ENCODE measurements at regions not wholly inside any gene's neighbourhood (a gene's known extent, or its start where the extent isn't known, plus 50 kb on each side); places are given as distances from the start of the nearest gene placed in this dataset.
A peak's percentile ranks its signal among the peaks of the same experiment; 100 is the strongest.

- Mint-ChIP-seq H3K4me1 (ENCODE audit: low read depth) (no peaks in the 10 kb centered on the region), H3K27ac (no peak overlapping the region), H3K36me3 (no peaks in the 10 kb centered on the region), H3K27me3 (no peaks in the 10 kb centered on the region), H3K9me3 (ENCODE audit: low read depth) (no peaks in the 10 kb centered on the region), H3K4me3 (no peak overlapping the region)
These were observed 367.9 kb downstream of the FAM133A start for GRCh38 chrX:94041881-94042280.

DNA sequence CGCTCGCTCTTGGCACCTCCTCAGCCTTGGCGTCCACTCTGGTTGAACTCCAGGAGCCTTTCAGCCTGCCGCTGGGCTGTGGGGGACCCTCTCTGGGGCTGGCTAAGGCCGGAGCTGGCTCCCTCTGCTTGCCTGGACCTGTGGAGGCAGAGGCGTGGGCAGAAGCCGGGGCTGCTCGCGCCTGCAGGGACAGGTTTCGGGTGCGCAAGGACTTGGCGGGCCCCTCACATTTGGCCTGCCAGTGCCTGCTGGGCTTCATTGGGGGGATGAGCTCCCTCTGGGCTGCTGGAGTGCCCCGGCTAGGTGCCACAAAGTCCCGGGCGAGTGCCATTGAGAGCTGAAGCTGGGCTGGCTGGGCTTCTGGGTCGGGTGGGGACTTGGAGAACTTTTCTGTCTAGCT is 371.7 kb downstream of the FAM133A start:
- Mint-ChIP-seq H3K4me1 (ENCODE audit: low read depth) (no peaks in the 10 kb centered on the region), H3K27me3 (no peaks in the 10 kb centered on the region), H3K27ac (no peak overlapping the region), H3K36me3 (no peaks in the 10 kb centered on the region), H3K4me3 (no peak overlapping the region), H3K9me3 (ENCODE audit: low read depth) (no peaks in the 10 kb centered on the region)

- peak overlapping the region; percentile 46 for H3K27ac Mint-ChIP-seq
- H3K9me3 Mint-ChIP-seq (ENCODE audit: low read depth), result no peaks in the 10 kb centered on the region
These were observed 377.9 kb downstream of the FAM133A start for GRCh38 chrX:94051926-94052325.

GRCh38 chrX:94053575-94053974 is 379.6 kb downstream of the FAM133A start:
- no peaks in the 10 kb centered on the region for H3K9me3 Mint-ChIP-seq (ENCODE audit: low read depth)
- H3K4me3 Mint-ChIP-seq, result no peak overlapping the region
- no peaks in the 10 kb centered on the region for H3K36me3 Mint-ChIP-seq
- H3K27ac Mint-ChIP-seq, result no peak overlapping the region
- H3K27me3 Mint-ChIP-seq, result no peaks in the 10 kb centered on the region
- H3K4me1 Mint-ChIP-seq (ENCODE audit: low read depth), result no peaks in the 10 kb centered on the region

More at GRCh38 chrX:94051926-94052325, 377.9 kb downstream of the FAM133A start:
- Mint-ChIP-seq H3K36me3 (no peaks in the 10 kb centered on the region), H3K4me3 (no peak overlapping the region), H3K27me3 (no peaks in the 10 kb centered on the region), H3K4me1 (ENCODE audit: low read depth) (no peaks in the 10 kb centered on the region)

DNA sequence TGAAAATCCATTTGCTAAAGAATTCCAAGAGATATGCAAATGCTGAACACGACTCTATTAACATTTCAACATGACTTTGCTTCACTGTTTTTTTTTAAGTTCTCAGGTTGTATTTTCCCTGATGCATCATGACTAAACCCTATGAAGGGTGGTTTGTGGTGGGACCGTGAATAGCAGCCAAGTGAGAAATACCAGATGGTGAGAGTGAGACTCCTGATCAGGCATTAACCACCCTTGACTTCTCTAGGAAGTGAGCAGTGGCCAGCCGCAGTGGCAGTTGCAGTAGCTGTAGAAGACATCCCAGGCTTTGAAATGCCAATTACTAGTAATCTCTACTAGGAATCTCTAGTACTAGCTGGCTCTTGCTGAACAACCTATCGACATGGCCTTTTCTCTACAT is 383.4 kb downstream of the FAM133A start:
- Mint-ChIP-seq H3K27ac (no peak overlapping the region), H3K27me3 (no peaks in the 10 kb centered on the region), H3K4me1 (ENCODE audit: low read depth) (no peaks in the 10 kb centered on the region), H3K4me3 (no peak overlapping the region), H3K36me3 (no peaks in the 10 kb centered on the region), H3K9me3 (ENCODE audit: low read depth) (no peaks in the 10 kb centered on the region)

GRCh38 chrX:94058728-94059382 is 384.8 kb downstream of the FAM133A start:
- Mint-ChIP-seq H3K4me1 (ENCODE audit: low read depth) (no peaks in the 10 kb centered on the region), H3K27me3 (no peaks in the 10 kb centered on the region), H3K4me3 (no peak overlapping the region), H3K36me3 (no peaks in the 10 kb centered on the region), H3K27ac (no peak overlapping the region), H3K9me3 (ENCODE audit: low read depth) (no peaks in the 10 kb centered on the region)

DNA sequence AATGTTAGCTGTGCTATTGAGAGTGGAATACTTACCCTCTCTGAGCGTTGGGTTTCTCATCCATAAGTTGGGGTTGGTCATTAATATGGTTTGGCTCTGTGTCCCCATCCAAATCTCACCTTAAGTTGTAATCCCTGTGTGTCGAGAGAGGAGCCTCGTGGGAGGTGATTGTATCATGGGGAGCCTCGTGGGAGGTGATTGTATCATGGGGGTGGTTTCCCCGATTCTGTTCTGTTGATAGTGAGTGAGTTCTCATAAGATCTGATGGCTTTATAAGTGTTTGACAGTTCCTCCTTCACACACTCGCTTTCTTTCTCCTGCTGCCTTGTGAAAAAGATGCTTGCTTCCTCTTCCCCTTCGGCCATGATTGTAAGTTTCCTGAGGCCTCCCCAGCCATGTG is 391.1 kb downstream of the FAM133A start:
- Mint-ChIP-seq H3K27me3 (no peaks in the 10 kb centered on the region), H3K4me3 (no peak overlapping the region), H3K27ac (no peak overlapping the region), H3K9me3 (ENCODE audit: low read depth) (no peaks in the 10 kb centered on the region), H3K36me3 (no peaks in the 10 kb centered on the region), H3K4me1 (ENCODE audit: low read depth) (no peaks in the 10 kb centered on the region)

DNA sequence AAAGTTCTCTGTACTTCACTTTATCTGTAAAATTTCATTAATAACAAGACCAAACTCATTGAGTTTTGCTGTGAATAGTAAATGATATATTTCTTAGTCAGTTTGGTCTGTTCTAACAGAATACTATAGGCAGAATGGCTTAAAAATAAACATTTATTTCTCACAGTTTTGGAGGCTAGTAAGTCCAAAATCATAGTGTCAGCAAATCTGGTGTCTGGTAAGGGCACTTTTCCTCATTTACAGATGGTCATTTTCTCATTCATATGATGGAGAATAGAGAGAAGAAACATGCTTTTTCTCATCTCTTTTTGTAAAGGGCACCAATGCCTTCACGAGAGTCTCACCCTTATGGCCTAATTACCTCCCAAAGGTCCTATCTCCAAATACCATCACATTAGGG is 415.1 kb downstream of the FAM133A start:
- Mint-ChIP-seq H3K27me3 (no peaks in the 10 kb centered on the region), H3K9me3 (ENCODE audit: low read depth) (no peaks in the 10 kb centered on the region), H3K4me1 (ENCODE audit: low read depth) (no peaks in the 10 kb centered on the region), H3K27ac (no peak overlapping the region), H3K36me3 (no peaks in the 10 kb centered on the region), H3K4me3 (no peak overlapping the region)

GRCh38 chrX:94097868-94098267 is 423.9 kb downstream of the FAM133A start:
- Mint-ChIP-seq H3K27ac (no peak overlapping the region), H3K27me3 (no peaks in the 10 kb centered on the region), H3K4me1 (ENCODE audit: low read depth) (no peaks in the 10 kb centered on the region), H3K4me3 (no peak overlapping the region), H3K36me3 (no peaks in the 10 kb centered on the region), H3K9me3 (ENCODE audit: low read depth) (no peaks in the 10 kb centered on the region)

GRCh38 chrX:94107981-94108380 is 434.0 kb downstream of the FAM133A start:
- H3K27ac Mint-ChIP-seq, result no peak overlapping the region
- H3K4me1 Mint-ChIP-seq (ENCODE audit: low read depth), result no peaks in the 10 kb centered on the region
- H3K4me3 Mint-ChIP-seq, result no peak overlapping the region
- H3K36me3 Mint-ChIP-seq, result no peaks in the 10 kb centered on the region
- H3K9me3 Mint-ChIP-seq (ENCODE audit: low read depth), result no peaks in the 10 kb centered on the region
- H3K27me3 Mint-ChIP-seq, result no peaks in the 10 kb centered on the region

GRCh38 chrX:94114362-94114761 is 440.4 kb downstream of the FAM133A start:
- Mint-ChIP-seq H3K36me3 (no peaks in the 10 kb centered on the region), H3K27ac (no peak overlapping the region), H3K27me3 (no peaks in the 10 kb centered on the region), H3K4me3 (no peak overlapping the region), H3K4me1 (ENCODE audit: low read depth) (no peaks in the 10 kb centered on the region), H3K9me3 (ENCODE audit: low read depth) (no peaks in the 10 kb centered on the region)

DNA sequence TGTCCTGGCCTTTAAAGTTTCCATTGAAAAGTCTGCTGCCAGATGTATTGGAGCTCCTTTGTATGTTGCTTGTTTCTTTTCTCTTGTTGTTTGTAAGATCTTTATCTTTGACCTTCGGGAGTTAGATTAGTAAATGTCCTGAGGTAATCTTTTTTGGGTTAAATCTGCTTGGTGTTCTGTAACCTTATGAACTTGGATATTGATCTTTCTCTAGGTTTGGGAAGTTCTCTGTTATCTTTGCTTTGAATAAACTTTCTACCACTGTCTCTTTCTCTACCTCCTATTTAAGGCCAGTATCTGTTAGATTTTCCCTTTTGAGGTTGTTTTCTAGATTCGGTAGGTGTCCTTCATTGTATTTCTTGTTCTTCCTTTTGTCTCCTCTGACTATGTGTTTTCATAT is 447.8 kb downstream of the FAM133A start:
- H3K4me3 Mint-ChIP-seq, result no peak overlapping the region
- no peak overlapping the region for H3K27ac Mint-ChIP-seq
- H3K27me3 Mint-ChIP-seq, result no peaks in the 10 kb centered on the region
- no peaks in the 10 kb centered on the region for H3K4me1 Mint-ChIP-seq (ENCODE audit: low read depth)
- H3K9me3 Mint-ChIP-seq (ENCODE audit: low read depth), result no peaks in the 10 kb centered on the region
- no peaks in the 10 kb centered on the region for H3K36me3 Mint-ChIP-seq

GRCh38 chrX:94123062-94123461 is 449.1 kb downstream of the FAM133A start:
- Mint-ChIP-seq H3K27me3 (no peaks in the 10 kb centered on the region), H3K4me3 (no peak overlapping the region), H3K36me3 (no peaks in the 10 kb centered on the region), H3K9me3 (ENCODE audit: low read depth) (no peaks in the 10 kb centered on the region), H3K4me1 (ENCODE audit: low read depth) (no peaks in the 10 kb centered on the region), H3K27ac (no peak overlapping the region)

DNA sequence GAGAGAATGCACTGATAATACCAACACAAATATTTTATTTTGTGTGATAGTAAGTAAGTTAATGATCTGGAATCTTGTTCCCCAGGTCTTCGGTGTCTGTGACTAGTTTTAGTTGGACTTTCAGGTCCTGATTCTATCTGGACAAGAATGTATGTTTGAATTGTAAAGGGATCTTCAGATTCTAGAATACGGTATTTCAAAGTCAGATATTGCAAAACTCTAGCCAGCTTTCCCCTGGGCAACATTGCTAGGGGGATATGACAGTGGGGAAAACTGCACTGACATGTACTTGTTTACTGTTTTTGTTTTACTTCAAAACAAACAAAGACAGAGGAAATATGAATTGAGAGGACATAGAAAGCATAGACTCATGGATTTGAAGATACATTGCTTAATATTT is 489.0 kb downstream of the FAM133A start:
- H3K27ac Mint-ChIP-seq, result no peak overlapping the region
- H3K36me3 Mint-ChIP-seq, result no peaks in the 10 kb centered on the region
- no peak overlapping the region for H3K4me3 Mint-ChIP-seq
- no peaks in the 10 kb centered on the region for H3K27me3 Mint-ChIP-seq
- no peaks in the 10 kb centered on the region for H3K9me3 Mint-ChIP-seq (ENCODE audit: low read depth)
- no peaks in the 10 kb centered on the region for H3K4me1 Mint-ChIP-seq (ENCODE audit: low read depth)

- Mint-ChIP-seq H3K36me3 (no peaks in the 10 kb centered on the region), H3K4me1 (ENCODE audit: low read depth) (no peaks in the 10 kb centered on the region), H3K9me3 (ENCODE audit: low read depth) (no peaks in the 10 kb centered on the region), H3K27ac (no peak overlapping the region), H3K4me3 (no peak overlapping the region), H3K27me3 (no peaks in the 10 kb centered on the region)
These were observed 504.3 kb downstream of the FAM133A start for GRCh38 chrX:94178145-94178788.

DNA sequence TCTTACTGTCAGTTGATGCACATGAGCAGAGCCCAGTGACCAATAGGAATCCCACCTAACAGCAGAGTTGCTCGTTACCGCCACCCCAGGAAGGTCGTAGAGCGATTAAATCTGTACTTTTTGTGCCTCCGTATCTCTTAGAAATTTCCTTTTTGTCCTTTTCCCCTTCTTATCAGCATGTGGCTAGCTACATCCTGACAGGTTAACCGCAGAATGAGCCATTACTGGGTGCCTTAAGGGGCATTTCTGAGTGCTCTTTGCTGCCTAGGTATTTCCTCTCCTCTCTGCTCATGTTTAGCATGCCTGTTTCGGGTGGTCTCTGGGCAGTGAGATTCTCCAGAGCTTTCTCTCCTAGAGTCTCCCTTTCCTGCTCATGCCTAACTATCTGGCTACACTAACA is 530.5 kb downstream of the FAM133A start:
- H3K9me3 Mint-ChIP-seq (ENCODE audit: low read depth), result no peaks in the 10 kb centered on the region
- no peak overlapping the region for H3K27ac Mint-ChIP-seq
- no peaks in the 10 kb centered on the region for H3K27me3 Mint-ChIP-seq
- no peak overlapping the region for H3K4me3 Mint-ChIP-seq
- no peaks in the 10 kb centered on the region for H3K4me1 Mint-ChIP-seq (ENCODE audit: low read depth)
- H3K36me3 Mint-ChIP-seq, result no peaks in the 10 kb centered on the region
